Activated T-helper 1 cell treated with anti-CD3 and anti-CD28 coated beads, Interleukin-12 subunit alpha, Interleukin-12 subunit beta, Interleukin-2, Interleukin-4 antibody, amounts not matched to agents 30 ng/mL and 10 ng/mL and 1 ng/mL, durations not matched to agents 14 hours and 24 hours and 36 hours (primary cell): ENCODE measurements at regions not wholly inside any gene's neighbourhood (a gene's known extent, or its start where the extent isn't known, plus 50 kb on each side); places are given as distances from the start of the nearest gene placed in this dataset.
A peak's percentile ranks its signal among the peaks of the same experiment; 100 is the strongest.

Experiments used
- DNase-seq: peaks from one replicate; pipeline ENCODE4 v3.0.0; 2021; ENCODE audit warnings: low spot score
- H3K27ac Mint-ChIP-seq: one replicate; pipeline ENCODE4 v1.8.0; 2021; ENCODE audit warnings: mild to moderate bottlenecking, mixed read lengths
- H3K27me3 Mint-ChIP-seq: one replicate; pipeline ENCODE4 v1.8.0; 2022; ENCODE audit warnings: mild to moderate bottlenecking, moderate library complexity, mixed read lengths; ENCODE audit not compliant: insufficient read depth
- H3K36me3 Mint-ChIP-seq: one replicate; pipeline ENCODE4 v1.8.0; 2021; ENCODE audit warnings: low read depth, mixed read lengths
- H3K4me1 Mint-ChIP-seq: one replicate; pipeline ENCODE4 v1.8.0; 2021; ENCODE audit warnings: low read depth, mixed read lengths
- H3K4me3 Mint-ChIP-seq: one replicate; pipeline ENCODE4 v1.8.0; 2021; ENCODE audit warnings: mild to moderate bottlenecking, moderate library complexity, mixed read lengths
- H3K9me3 Mint-ChIP-seq: one replicate; pipeline ENCODE4 v1.8.0; 2021; ENCODE audit warnings: mixed read lengths
- intact Hi-C: fragments of 100-400 bp; cut with micrococcal nuclease; formaldehyde crosslinking; loops from one replicate; pipeline ENCODE4 v1.15.1; 2024

DNA sequence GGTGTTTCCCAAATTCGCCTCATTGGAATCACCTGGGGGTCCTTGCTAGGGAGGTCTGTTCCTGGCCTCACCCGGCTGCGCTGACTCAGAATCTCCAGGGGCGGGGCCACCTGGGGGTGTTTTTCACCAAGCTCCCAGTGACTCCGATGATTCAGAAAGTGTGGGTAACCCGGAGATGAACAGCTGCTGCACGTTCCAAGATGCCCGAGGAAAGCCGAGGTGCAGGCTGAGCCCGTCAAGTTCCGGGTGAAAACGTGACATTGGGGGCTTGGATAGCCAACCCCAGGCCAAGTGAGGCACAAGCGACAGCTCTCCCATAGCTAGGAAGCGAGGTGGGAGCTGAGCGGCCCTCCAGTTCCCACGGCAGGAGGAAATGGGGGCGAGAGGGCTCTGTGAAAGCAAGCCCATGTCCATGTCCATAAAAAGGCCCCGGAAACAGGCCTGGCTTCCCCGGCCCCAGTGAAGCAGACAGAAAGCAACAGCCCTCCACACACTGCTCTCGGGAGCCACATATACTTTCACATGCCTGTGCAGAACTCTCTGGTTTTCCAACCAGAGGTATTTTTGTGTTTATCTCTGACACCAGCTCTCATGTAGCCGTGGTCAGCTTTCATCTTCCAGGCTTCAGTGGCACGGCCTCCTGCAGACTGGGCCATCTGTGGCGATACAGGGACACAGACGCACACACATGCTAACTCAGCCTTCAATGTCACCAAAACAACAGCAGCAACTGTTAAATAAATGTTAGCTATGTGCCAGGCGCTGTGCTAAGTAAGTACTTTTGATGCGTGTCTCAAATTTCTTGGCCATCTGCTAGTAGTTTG, 90.7 kb upstream of the CCDC28A start:
- no peak overlapping the region for H3K27ac Mint-ChIP-seq
- H3K4me3 Mint-ChIP-seq: no peak overlapping the region
- intact Hi-C loops: no loop called here
- H3K4me1 Mint-ChIP-seq: no peaks in the 10 kb centered on the region
- H3K27me3 Mint-ChIP-seq: peaks cover 3% of the 10 kb centered on the region
- H3K9me3 Mint-ChIP-seq: no peaks in the 10 kb centered on the region
- DNase-seq: no peak
- no peaks in the 10 kb centered on the region for H3K36me3 Mint-ChIP-seq

- DNase-seq: no peak
- Mint-ChIP-seq H3K9me3 (no peaks in the 10 kb centered on the region), H3K36me3 (no peaks in the 10 kb centered on the region), H3K4me1 (no peaks in the 10 kb centered on the region), H3K4me3 (no peak overlapping the region), H3K27me3 (peaks cover 13% of the 10 kb centered on the region), H3K27ac (no peak overlapping the region)
- intact Hi-C loops: no loop called here
Measured at GRCh38 chr6:138685257-138685656, 88.3 kb upstream of the CCDC28A start.

- Mint-ChIP-seq H3K4me3 (no peak overlapping the region), H3K4me1 (no peaks in the 10 kb centered on the region), H3K36me3 (no peaks in the 10 kb centered on the region), H3K27me3 (peaks cover 19% of the 10 kb centered on the region), H3K9me3 (no peaks in the 10 kb centered on the region), H3K27ac (no peak overlapping the region)
- intact Hi-C loops: no loop called here
- DNase-seq: no peak
Measured at GRCh38 chr6:138685781-138686180, 87.8 kb upstream of the CCDC28A start.

DNA sequence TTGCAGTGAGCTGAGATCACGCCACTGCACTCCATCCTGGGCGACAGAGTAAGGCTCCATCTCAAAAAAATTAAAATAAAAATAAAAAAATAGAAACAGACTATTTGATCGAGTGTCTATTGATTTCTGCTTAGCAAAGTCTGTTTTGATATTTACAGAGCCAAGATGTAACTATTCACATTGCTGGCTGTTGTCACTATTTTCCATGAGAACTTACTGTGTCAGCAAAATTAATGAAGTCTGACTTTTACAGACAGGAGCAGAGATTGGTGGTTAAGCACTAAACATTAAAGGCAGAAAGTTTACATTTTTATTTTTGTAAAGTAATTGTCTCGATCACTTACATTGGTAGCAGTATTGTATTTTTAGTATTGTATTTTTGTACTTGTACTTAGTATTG, 85.0 kb upstream of the CCDC28A start:
- Mint-ChIP-seq H3K27ac (no peak overlapping the region), H3K4me3 (no peak overlapping the region), H3K9me3 (no peaks in the 10 kb centered on the region), H3K27me3 (peaks cover 30% of the 10 kb centered on the region), H3K36me3 (no peaks in the 10 kb centered on the region), H3K4me1 (peaks cover 9% of the 10 kb centered on the region)
- no peak for DNase-seq
- intact Hi-C loops: no loop called here

DNA sequence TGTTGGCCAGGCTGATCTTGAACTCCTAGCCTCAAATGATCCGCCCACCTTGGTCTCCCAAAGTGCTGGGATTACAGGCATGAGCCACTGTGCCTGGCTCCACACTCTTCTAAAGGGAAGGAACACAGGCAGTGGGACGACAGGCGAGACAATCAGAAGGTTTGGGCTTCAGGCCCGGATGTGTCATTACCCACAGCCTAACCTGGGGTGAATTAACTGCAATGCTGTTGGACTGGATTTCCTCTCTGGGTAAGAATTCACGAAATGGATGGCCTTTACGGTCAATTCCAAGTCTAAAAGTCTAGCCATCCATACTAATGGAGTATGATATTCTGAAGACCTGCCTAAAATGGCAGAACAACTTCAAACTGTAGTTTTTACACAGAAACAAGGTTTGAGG, 83.7 kb upstream of the CCDC28A start:
- intact Hi-C loops: loop anchor here (5.0 to 10.0 kb wide), 2 partner anchors 337 to 675 kb away; partner anchors contain the start of gene ABRACL
- H3K27ac Mint-ChIP-seq: no peak overlapping the region
- H3K36me3 Mint-ChIP-seq: no peaks in the 10 kb centered on the region
- H3K9me3 Mint-ChIP-seq: no peaks in the 10 kb centered on the region
- peaks cover 11% of the 10 kb centered on the region for H3K4me1 Mint-ChIP-seq
- peaks cover 38% of the 10 kb centered on the region for H3K27me3 Mint-ChIP-seq
- no peak overlapping the region for H3K4me3 Mint-ChIP-seq
- no peak for DNase-seq

GRCh38 chr6:138690975-138691594, 82.5 kb upstream of the CCDC28A start:
- Mint-ChIP-seq H3K27me3 (peaks cover 46% of the 10 kb centered on the region), H3K4me3 (peak overlapping the region; percentile 75), H3K9me3 (no peaks in the 10 kb centered on the region), H3K27ac (no peak overlapping the region), H3K4me1 (peaks cover 11% of the 10 kb centered on the region), H3K36me3 (no peaks in the 10 kb centered on the region)
- intact Hi-C loops: loop anchor here (5.0 to 10.0 kb wide), 2 partner anchors 336 to 674 kb away; partner anchors contain the start of gene ABRACL
- no peak for DNase-seq

DNA sequence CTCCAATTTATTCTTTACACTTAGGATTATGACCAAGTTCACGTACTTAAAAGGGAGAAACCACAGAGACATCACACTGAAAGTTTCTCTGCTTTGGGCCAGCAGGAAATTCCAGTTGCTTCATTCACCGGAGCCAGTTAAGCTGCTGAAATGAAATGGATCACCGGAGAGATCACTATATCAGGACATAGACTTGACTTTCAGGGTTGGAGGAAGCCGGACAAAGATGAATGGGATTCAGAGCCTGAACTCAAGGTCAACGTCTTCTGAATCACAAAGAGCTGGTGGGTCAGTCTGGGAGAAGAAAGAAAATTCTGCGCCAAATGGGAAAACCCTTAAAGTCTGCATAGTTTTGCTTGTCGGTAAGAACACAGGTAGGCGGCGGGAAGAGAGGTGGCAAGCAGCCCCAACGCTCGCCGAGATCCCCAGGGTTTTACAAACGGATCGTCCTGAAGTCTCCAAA, 81.9 kb upstream of the CCDC28A start:
- Mint-ChIP-seq H3K4me3 (peak overlapping the region; percentile 75), H3K27ac (peak overlapping the region; percentile 11), H3K9me3 (no peaks in the 10 kb centered on the region), H3K4me1 (peaks cover 11% of the 10 kb centered on the region), H3K27me3 (peaks cover 50% of the 10 kb centered on the region), H3K36me3 (no peaks in the 10 kb centered on the region)
- no peak for DNase-seq
- intact Hi-C loops: loop anchor here (1.0 to 10.0 kb wide), 5 partner anchors 75 to 673 kb away; partner anchors contain the start of genes ABRACL, HEBP2 and REPS1

DNA sequence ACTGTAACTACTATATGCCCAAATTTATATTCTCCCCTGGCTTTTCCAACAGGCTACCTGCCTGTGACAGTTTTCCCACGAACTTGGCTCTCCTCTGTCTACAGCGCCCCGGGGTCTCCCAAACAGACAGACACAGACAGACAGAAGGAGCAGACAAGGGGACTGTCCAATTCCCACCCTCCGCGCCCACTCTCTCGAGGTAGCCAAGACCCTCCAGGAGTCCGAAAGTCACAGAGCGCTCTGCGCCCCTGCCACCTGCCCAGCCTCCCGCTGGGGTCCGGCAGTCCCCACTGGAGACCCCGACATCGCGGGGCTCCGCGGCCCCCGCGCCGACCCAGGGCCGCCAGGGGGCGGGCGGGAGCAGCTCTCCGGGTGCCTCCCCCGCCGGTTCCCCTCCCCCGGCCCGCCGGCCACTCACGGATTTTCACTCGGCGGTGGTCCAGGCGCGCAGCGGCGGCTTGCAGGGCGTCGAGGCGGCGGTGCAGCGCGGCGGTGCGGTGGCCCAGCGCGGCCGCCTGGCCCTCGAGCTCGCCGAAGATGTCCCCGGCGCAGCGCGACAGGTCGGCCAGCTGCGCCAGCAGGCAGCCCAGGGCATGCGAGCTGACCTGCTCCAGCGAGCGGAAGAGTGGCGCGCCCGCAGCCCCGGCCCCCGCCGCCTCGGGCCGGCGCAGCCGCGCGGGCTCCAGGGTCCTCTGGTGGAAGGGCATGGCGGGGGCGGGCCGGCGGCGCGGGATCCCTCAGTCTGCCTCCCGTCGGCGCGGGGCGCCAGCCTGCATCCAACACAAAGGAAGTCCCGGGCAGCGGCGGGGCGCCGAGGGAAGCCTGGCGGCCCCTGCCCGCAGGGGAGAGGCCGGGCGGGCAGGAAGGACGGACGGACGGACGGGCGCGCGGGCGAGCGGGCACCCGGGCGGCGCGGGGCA, 81.3 kb upstream of the CCDC28A start:
- peaks cover 11% of the 10 kb centered on the region for H3K4me1 Mint-ChIP-seq
- intact Hi-C loops: loop anchor here (1.0 to 10.0 kb wide), 5 partner anchors 74 to 672 kb away; partner anchors contain the start of genes ABRACL, HEBP2 and REPS1
- DNase-seq: peak; percentile 44
- H3K4me3 Mint-ChIP-seq: peak overlapping the region; percentile 75
- H3K9me3 Mint-ChIP-seq: no peaks in the 10 kb centered on the region
- peak overlapping the region; percentile 11 for H3K27ac Mint-ChIP-seq
- no peaks in the 10 kb centered on the region for H3K36me3 Mint-ChIP-seq
- peaks cover 50% of the 10 kb centered on the region for H3K27me3 Mint-ChIP-seq

DNA sequence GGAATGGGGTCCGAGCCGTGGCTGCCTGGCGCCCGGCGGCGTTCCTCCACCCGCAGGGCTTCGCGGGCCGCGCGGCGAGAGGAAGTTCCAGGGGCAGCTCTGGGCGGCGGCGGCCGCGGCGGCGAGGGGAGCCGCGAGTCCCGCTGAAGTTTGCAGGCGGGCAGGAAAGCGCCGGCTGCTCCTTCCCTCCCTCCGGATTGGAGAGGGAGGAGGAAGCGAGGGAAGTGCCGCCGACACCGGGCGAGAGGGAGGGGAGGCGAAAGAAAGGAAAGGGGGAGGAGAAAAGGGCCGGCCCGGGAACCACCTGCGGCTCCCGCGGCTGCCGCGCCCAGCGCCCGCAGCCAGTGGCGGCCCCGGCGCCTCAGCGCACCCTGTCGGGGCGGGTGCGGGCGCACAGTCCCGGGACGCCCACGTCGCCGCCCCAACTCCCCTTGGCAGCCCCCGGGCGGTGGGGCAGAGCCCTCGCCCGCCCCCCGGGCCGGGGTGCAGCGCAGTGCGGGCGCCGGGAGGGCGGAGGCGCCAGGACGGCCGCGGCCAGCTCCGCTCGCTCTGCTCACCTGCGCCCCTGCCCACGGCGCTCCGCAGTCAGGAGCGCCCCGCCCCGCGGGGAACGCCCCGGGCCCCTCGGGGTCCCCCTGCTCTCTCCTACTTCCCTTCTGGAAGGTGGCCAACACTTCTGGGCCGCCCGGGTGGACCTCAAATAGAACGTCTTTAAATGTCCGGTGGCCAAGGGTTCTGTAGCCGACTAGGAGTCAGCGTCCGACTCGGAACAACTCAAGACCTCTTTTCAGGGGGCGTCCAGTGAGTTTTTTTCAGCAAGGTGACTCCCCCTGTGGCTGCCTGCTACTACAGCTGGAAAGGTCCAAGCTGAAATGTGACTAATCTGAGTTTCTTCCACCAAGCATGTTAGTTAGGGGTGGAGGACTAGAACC, 80.3 kb upstream of the CCDC28A start:
- intact Hi-C loops: loop anchor here (1.0 to 10.0 kb wide), 7 partner anchors 39 to 672 kb away; partner anchors contain the start of genes ABRACL, HEBP2 and REPS1
- Mint-ChIP-seq H3K9me3 (no peaks in the 10 kb centered on the region), H3K4me3 (peak overlapping the region; percentile 87), H3K27me3 (peaks cover 50% of the 10 kb centered on the region), H3K36me3 (no peaks in the 10 kb centered on the region), H3K27ac (no peak overlapping the region), H3K4me1 (peaks cover 11% of the 10 kb centered on the region)
- DNase-seq: peak; percentile 44

- H3K27me3 Mint-ChIP-seq: peaks cover 47% of the 10 kb centered on the region
- intact Hi-C loops: loop anchor here (10.0 kb wide), 1 partner anchor 670 kb away; no protein-coding TSS in a partner anchor
- H3K4me1 Mint-ChIP-seq: peaks cover 11% of the 10 kb centered on the region
- no peaks in the 10 kb centered on the region for H3K9me3 Mint-ChIP-seq
- H3K4me3 Mint-ChIP-seq: no peak overlapping the region
- DNase-seq: no peak
- no peak overlapping the region for H3K27ac Mint-ChIP-seq
- H3K36me3 Mint-ChIP-seq: no peaks in the 10 kb centered on the region
Measured at GRCh38 chr6:138695193-138695592, 78.4 kb upstream of the CCDC28A start.

- DNase-seq: no peak
- H3K4me3 Mint-ChIP-seq: no peak overlapping the region
- no peak overlapping the region for H3K27ac Mint-ChIP-seq
- H3K36me3 Mint-ChIP-seq: no peaks in the 10 kb centered on the region
- intact Hi-C loops: no loop called here
- peaks cover 15% of the 10 kb centered on the region for H3K27me3 Mint-ChIP-seq
- no peaks in the 10 kb centered on the region for H3K4me1 Mint-ChIP-seq
- peaks cover 13% of the 10 kb centered on the region for H3K9me3 Mint-ChIP-seq
Measured at GRCh38 chr6:138714493-138714892, 59.1 kb upstream of the CCDC28A start.
